ENCODE measurements at regions not wholly inside any gene's neighbourhood (a gene's known extent, or its start where the extent isn't known, plus 50 kb on each side); places are given as distances from the start of the nearest gene placed in this dataset.
A peak's percentile ranks its signal among the peaks of the same experiment; 100 is the strongest.

GRCh38 chr10:108208038-108208437, 1043.5 kb upstream of the SORCS1 start:
- Histone ChIP-seq H3K27ac (ENCODE audit: insufficient read depth in 1 of 2, low read depth in 1 of 2, low read length in 2 of 2, poor library complexity in 1 of 2, severe bottlenecking in 2 of 2) (no peak overlapping the region), H3K27me3 (replicated peaks in 2 of 5; ENCODE audit: control insufficient read depth in 4 of 5, insufficient read depth in 5 of 5, low read length in 4 of 5) (no peaks in the 10 kb centered on the region), H3K4me3 (ENCODE audit: control insufficient read depth in 1 of 7, extremely low read depth in 1 of 7, insufficient read depth in 4 of 7, low read depth in 2 of 7, low read length in 6 of 7) (no peak overlapping the region), H3K9me3 (ENCODE audit: control extremely low read depth in 1 of 5, control insufficient read depth in 4 of 5, insufficient read depth in 2 of 5, low read depth in 1 of 5, low read length in 4 of 5) (peaks cover 0 to 2% (median 0%) of the 10 kb centered on the region in 5 experiments), H3K36me3 (ENCODE audit: control insufficient read depth in 4 of 4, insufficient read depth in 4 of 4, low read length in 3 of 4) (no peaks in the 10 kb centered on the region), H3K4me1 (ENCODE audit: control extremely low read depth in 1 of 4, control insufficient read depth in 4 of 4, insufficient read depth in 4 of 4, low read length in 3 of 4) (no peaks in the 10 kb centered on the region)
- ChIA-PET CTCF (no interaction called here), POLR2A (no interaction called here)
- no CpG with 5 or more reads among the region's 3 CpGs for WGBS (ENCODE audit: insufficient coverage)
- peak in 1 of 3 donors; percentile 7 for DNase-seq

- Histone ChIP-seq H3K4me3 (ENCODE audit: control insufficient read depth in 1 of 7, extremely low read depth in 1 of 7, insufficient read depth in 4 of 7, low read depth in 2 of 7, low read length in 6 of 7) (no peak overlapping the region), H3K27me3 (replicated peaks in 2 of 5; ENCODE audit: control insufficient read depth in 4 of 5, insufficient read depth in 5 of 5, low read length in 4 of 5) (no peaks in the 10 kb centered on the region), H3K9me3 (ENCODE audit: control extremely low read depth in 1 of 5, control insufficient read depth in 4 of 5, insufficient read depth in 2 of 5, low read depth in 1 of 5, low read length in 4 of 5) (no peaks in the 10 kb centered on the region), H3K4me1 (ENCODE audit: control extremely low read depth in 1 of 4, control insufficient read depth in 4 of 4, insufficient read depth in 4 of 4, low read length in 3 of 4) (no peaks in the 10 kb centered on the region), H3K27ac (ENCODE audit: insufficient read depth in 1 of 2, low read depth in 1 of 2, low read length in 2 of 2, poor library complexity in 1 of 2, severe bottlenecking in 2 of 2) (no peak overlapping the region), H3K36me3 (ENCODE audit: control insufficient read depth in 4 of 4, insufficient read depth in 4 of 4, low read length in 3 of 4) (no peaks in the 10 kb centered on the region)
- CTCF ChIA-PET, result interaction anchor here (0.6 to 2.5 kb wide), 6 partner anchors 9 to 340 kb away, joined by 3 to 14 read pairs (median 3); no protein-coding TSS in a partner anchor
- peak; percentile 30 to 53 (median 31) for DNase-seq
- POLR2A ChIA-PET, result no interaction called here
- 68% methylated on average over 4 of the region's 8 CpGs for WGBS (ENCODE audit: insufficient coverage)
These were observed 1040.2 kb upstream of the SORCS1 start for GRCh38 chr10:108204528-108205305.

DNA sequence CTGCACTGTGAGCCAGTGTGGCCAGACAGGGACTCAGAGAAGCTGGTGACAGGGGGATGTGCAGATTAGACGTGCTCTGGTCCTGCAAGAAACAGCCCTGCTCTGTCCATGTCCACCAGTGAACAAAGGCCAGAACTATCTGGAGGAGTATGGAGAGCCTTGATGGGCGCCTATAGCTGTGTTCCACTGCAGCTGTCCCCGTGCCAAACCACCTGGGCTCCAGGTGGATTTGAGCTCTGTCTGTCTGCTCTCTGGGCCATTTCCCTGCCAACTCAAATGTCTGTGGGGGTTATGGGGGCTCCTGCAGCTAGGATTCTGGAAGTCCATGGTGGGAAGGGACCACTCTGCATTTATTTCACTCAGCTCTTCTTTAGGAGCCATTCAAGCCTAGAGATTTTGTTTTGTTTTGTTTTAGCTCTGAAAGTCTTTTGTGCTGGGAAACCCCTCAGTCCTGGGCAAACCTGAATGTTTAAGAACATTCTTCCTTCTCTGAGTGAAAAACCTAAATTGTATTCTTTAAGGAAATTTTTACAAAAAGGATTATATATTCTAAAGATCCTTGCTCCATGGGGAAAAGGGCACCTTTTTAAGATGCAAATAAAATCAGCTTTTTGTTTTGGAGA, 1039.5 kb upstream of the SORCS1 start:
- WGBS (ENCODE audit: insufficient coverage), result 85% methylated on average over 3 of the region's 3 CpGs
- Histone ChIP-seq H3K4me1 (ENCODE audit: control extremely low read depth in 1 of 4, control insufficient read depth in 4 of 4, insufficient read depth in 4 of 4, low read length in 3 of 4) (no peaks in the 10 kb centered on the region), H3K27ac (ENCODE audit: insufficient read depth in 1 of 2, low read depth in 1 of 2, low read length in 2 of 2, poor library complexity in 1 of 2, severe bottlenecking in 2 of 2) (no peak overlapping the region), H3K27me3 (replicated peaks in 2 of 5; ENCODE audit: control insufficient read depth in 4 of 5, insufficient read depth in 5 of 5, low read length in 4 of 5) (no peaks in the 10 kb centered on the region), H3K36me3 (ENCODE audit: control insufficient read depth in 4 of 4, insufficient read depth in 4 of 4, low read length in 3 of 4) (no peaks in the 10 kb centered on the region), H3K4me3 (ENCODE audit: control insufficient read depth in 1 of 7, extremely low read depth in 1 of 7, insufficient read depth in 4 of 7, low read depth in 2 of 7, low read length in 6 of 7) (no peak overlapping the region), H3K9me3 (ENCODE audit: control extremely low read depth in 1 of 5, control insufficient read depth in 4 of 5, insufficient read depth in 2 of 5, low read depth in 1 of 5, low read length in 4 of 5) (no peaks in the 10 kb centered on the region)
- DNase-seq, result no peak
- CTCF ChIA-PET, result interaction anchor here (0.9 to 2.5 kb wide), 7 partner anchors 10 to 340 kb away, joined by 3 to 14 read pairs (median 3); no protein-coding TSS in a partner anchor
- POLR2A ChIA-PET, result no interaction called here

DNA sequence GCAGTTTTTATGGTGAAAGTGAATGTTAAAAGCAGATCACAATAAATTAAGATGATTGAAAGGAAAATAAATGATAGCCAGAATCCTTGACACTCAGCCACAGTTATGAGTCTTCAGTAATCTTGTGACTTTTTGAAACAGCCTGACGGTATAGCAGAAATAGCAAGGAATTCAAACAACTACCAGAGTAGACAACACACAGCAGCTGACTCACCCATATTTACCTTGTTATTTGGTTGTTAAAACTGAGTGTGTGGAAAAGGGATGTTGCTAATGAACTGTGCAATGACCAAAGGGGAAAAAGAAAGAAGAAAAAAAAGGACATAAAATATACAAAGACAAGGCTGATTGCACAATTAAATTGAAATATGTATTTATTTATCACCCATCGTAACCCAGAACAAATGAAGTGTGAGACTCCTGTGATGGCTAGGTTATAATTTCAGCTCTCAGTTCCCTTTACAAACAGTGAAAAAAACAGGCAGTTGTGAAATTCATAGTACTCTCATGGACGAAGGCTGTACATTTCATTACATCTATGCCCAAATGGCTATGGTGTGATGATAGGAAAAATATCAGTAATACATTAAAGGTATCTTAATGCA, 1023.0 kb upstream of the SORCS1 start:
- no peaks in the 10 kb centered on the region for H3K9me3 ChIP-seq (ENCODE audit: control extremely low read depth in 1 of 5, control insufficient read depth in 4 of 5, insufficient read depth in 2 of 5, low read depth in 1 of 5, low read length in 4 of 5)
- H3K27ac ChIP-seq (ENCODE audit: insufficient read depth in 1 of 2, low read depth in 1 of 2, low read length in 2 of 2, poor library complexity in 1 of 2, severe bottlenecking in 2 of 2), result no peak overlapping the region
- ChIA-PET CTCF (no interaction called here), POLR2A (no interaction called here)
- no peak overlapping the region for H3K4me3 ChIP-seq (ENCODE audit: control insufficient read depth in 1 of 7, extremely low read depth in 1 of 7, insufficient read depth in 4 of 7, low read depth in 2 of 7, low read length in 6 of 7)
- no peak for DNase-seq
- WGBS (ENCODE audit: insufficient coverage), result no CpG with 5 or more reads among the region's 3 CpGs
- H3K36me3 ChIP-seq (ENCODE audit: control insufficient read depth in 4 of 4, insufficient read depth in 4 of 4, low read length in 3 of 4), result no peaks in the 10 kb centered on the region
- no peaks in the 10 kb centered on the region for H3K27me3 ChIP-seq (replicated peaks in 2 of 5; ENCODE audit: control insufficient read depth in 4 of 5, insufficient read depth in 5 of 5, low read length in 4 of 5)
- no peaks in the 10 kb centered on the region for H3K4me1 ChIP-seq (ENCODE audit: control extremely low read depth in 1 of 4, control insufficient read depth in 4 of 4, insufficient read depth in 4 of 4, low read length in 3 of 4)

GRCh38 chr10:108184114-108184513, 1019.6 kb upstream of the SORCS1 start:
- 88% methylated on average over 1 of the region's 1 CpG for WGBS (ENCODE audit: insufficient coverage)
- DNase-seq, result no peak
- CTCF ChIA-PET, result interaction anchor here (0.8 kb wide), 1 partner anchor 73 kb away, joined by 3 read pairs; no protein-coding TSS in a partner anchor
- Histone ChIP-seq H3K9me3 (ENCODE audit: control extremely low read depth in 1 of 5, control insufficient read depth in 4 of 5, insufficient read depth in 2 of 5, low read depth in 1 of 5, low read length in 4 of 5) (no peaks in the 10 kb centered on the region), H3K27ac (ENCODE audit: insufficient read depth in 1 of 2, low read depth in 1 of 2, low read length in 2 of 2, poor library complexity in 1 of 2, severe bottlenecking in 2 of 2) (no peak overlapping the region), H3K36me3 (ENCODE audit: control insufficient read depth in 4 of 4, insufficient read depth in 4 of 4, low read length in 3 of 4) (no peaks in the 10 kb centered on the region), H3K4me3 (ENCODE audit: control insufficient read depth in 1 of 7, extremely low read depth in 1 of 7, insufficient read depth in 4 of 7, low read depth in 2 of 7, low read length in 6 of 7) (no peak overlapping the region), H3K4me1 (ENCODE audit: control extremely low read depth in 1 of 4, control insufficient read depth in 4 of 4, insufficient read depth in 4 of 4, low read length in 3 of 4) (no peaks in the 10 kb centered on the region), H3K27me3 (replicated peaks in 2 of 5; ENCODE audit: control insufficient read depth in 4 of 5, insufficient read depth in 5 of 5, low read length in 4 of 5) (peaks cover 0 to 3% (median 0%) of the 10 kb centered on the region in 5 experiments)
- POLR2A ChIA-PET, result interaction anchor here (0.6 kb wide), 1 partner anchor 139 kb away, joined by 3 read pairs; no protein-coding TSS in a partner anchor

GRCh38 chr10:108180878-108181277, 1016.4 kb upstream of the SORCS1 start:
- WGBS (ENCODE audit: insufficient coverage), result no CpG with 5 or more reads among the region's 2 CpGs
- H3K36me3 ChIP-seq (ENCODE audit: control insufficient read depth in 4 of 4, insufficient read depth in 4 of 4, low read length in 3 of 4), result no peaks in the 10 kb centered on the region
- CTCF ChIA-PET, result no interaction called here

DNA sequence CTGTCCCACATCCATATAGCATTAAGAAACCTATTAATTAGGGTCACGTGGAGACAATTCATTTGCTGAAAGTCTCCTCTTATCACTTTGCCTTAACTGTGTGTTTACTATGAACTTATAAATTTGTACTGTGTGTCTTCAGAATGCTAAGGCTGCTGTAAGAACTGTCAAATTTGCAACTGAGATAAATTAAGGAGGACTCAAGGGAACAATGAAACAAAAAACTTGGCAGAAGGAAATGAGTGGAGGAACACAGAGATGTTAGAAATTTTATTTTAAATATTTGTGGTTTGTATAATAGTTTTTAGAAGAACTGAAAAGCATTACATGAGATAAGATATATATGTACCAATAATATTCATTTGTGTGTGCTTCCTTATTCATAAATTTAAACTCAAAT, 1005.3 kb upstream of the SORCS1 start:
- ChIA-PET CTCF (no interaction called here), POLR2A (no interaction called here)
- no CpG with 5 or more reads among the region's 1 CpG for WGBS (ENCODE audit: insufficient coverage)
- Histone ChIP-seq H3K27me3 (replicated peaks in 2 of 5; ENCODE audit: control insufficient read depth in 4 of 5, insufficient read depth in 5 of 5, low read length in 4 of 5) (no peaks in the 10 kb centered on the region), H3K27ac (ENCODE audit: insufficient read depth in 1 of 2, low read depth in 1 of 2, low read length in 2 of 2, poor library complexity in 1 of 2, severe bottlenecking in 2 of 2) (no peak overlapping the region), H3K4me3 (ENCODE audit: control insufficient read depth in 1 of 7, extremely low read depth in 1 of 7, insufficient read depth in 4 of 7, low read depth in 2 of 7, low read length in 6 of 7) (no peak overlapping the region), H3K4me1 (ENCODE audit: control extremely low read depth in 1 of 4, control insufficient read depth in 4 of 4, insufficient read depth in 4 of 4, low read length in 3 of 4) (no peaks in the 10 kb centered on the region), H3K9me3 (ENCODE audit: control extremely low read depth in 1 of 5, control insufficient read depth in 4 of 5, insufficient read depth in 2 of 5, low read depth in 1 of 5, low read length in 4 of 5) (no peaks in the 10 kb centered on the region), H3K36me3 (ENCODE audit: control insufficient read depth in 4 of 4, insufficient read depth in 4 of 4, low read length in 3 of 4) (no peaks in the 10 kb centered on the region)
- DNase-seq, result no peak

More at GRCh38 chr10:108180878-108181277, 1016.4 kb upstream of the SORCS1 start:
- Histone ChIP-seq H3K4me1 (ENCODE audit: control extremely low read depth in 1 of 4, control insufficient read depth in 4 of 4, insufficient read depth in 4 of 4, low read length in 3 of 4) (no peaks in the 10 kb centered on the region), H3K27ac (ENCODE audit: insufficient read depth in 1 of 2, low read depth in 1 of 2, low read length in 2 of 2, poor library complexity in 1 of 2, severe bottlenecking in 2 of 2) (no peak overlapping the region), H3K27me3 (replicated peaks in 2 of 5; ENCODE audit: control insufficient read depth in 4 of 5, insufficient read depth in 5 of 5, low read length in 4 of 5) (peaks cover 0 to 3% (median 0%) of the 10 kb centered on the region in 5 experiments), H3K4me3 (ENCODE audit: control insufficient read depth in 1 of 7, extremely low read depth in 1 of 7, insufficient read depth in 4 of 7, low read depth in 2 of 7, low read length in 6 of 7) (no peak overlapping the region), H3K9me3 (ENCODE audit: control extremely low read depth in 1 of 5, control insufficient read depth in 4 of 5, insufficient read depth in 2 of 5, low read depth in 1 of 5, low read length in 4 of 5) (no peaks in the 10 kb centered on the region)
- POLR2A ChIA-PET, result no interaction called here
- DNase-seq, result no peak

All from common myeloid progenitor, CD34-positive (primary cell).